Kidney tubule cell (primary cell): ENCODE measurements at regions not wholly inside any gene's neighbourhood (a gene's known extent, or its start where the extent isn't known, plus 50 kb on each side); places are given as distances from the start of the nearest gene placed in this dataset.

Experiments
- DNase-seq: peaks from one replicate; pipeline ENCODE4 v3.0.0-alpha.2; 2018; ENCODE audit warnings: low spot score

DNA sequence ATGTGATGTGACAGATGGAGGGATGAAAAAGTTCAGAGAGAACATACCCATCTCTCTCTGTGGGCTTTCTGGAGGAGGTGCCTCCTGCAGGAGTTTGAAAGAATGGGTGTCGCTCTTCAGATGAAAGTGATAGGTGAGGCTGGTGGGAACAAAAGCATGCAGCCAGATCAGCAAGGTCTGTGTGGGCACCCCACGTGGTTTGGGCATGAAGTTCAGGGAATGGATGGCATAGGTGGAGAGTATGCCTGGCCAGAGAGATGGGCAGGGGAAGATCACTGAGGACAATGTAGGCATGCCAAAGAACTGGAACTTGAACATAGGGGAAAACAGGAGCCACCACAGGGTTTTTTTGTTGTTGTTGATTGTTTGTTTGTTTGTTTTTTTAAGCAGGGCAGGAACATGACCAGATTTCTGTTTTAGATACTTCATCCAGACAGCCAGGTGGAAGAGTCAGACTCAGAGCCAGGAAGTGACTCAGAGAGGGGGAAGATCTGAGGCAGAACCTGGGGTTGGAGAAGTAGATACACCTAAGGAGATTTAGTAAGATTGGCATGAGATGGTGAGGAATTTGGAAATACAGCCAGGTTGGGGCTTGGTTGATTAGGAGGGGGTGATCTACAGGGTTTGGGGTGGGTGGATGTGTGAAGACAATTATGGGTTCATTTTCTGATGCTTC is 64.8 kb upstream of the CLSTN2 start:
- DNase-seq = peak; percentile 35

DNA sequence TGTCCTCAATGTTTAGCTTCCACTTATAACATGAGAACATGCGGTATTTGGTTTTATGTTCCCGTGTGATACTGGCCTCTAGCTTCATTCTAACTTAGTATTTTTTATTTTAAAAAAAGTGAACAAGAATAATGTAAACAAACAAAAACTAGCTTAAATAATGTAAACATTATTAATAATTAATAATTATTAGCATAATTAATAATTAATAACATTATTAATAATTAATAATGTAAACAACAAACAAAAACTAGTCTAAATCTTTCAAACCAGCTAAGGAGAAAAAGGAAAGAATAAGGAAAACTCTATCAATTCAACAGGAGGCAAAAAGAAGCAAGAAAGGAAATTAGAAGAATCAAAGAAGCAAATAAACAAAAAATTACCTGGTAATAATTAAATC is 66.2 kb upstream of the CLSTN2 start:
- DNase-seq = no peak

DNA sequence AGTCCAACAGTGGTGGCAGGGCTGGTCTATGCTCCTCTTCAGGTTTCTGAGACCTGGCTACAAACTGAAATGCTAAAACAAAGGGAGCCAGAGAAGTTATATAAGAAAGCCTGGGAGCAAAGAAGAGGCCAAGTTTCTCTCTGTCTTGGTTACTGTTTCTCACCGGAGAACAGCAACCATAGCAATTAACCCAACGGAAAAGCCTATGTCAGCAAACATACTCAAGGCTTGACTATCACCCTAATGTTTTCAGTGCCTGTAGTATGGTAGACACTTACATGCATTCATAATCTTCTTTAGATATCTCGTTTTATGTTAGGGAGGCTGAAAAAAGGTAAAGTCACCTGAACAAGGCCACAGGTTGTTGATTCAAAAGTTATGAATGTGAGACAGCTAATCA is 86.3 kb upstream of the CLSTN2 start:
- DNase-seq = no peak

DNA sequence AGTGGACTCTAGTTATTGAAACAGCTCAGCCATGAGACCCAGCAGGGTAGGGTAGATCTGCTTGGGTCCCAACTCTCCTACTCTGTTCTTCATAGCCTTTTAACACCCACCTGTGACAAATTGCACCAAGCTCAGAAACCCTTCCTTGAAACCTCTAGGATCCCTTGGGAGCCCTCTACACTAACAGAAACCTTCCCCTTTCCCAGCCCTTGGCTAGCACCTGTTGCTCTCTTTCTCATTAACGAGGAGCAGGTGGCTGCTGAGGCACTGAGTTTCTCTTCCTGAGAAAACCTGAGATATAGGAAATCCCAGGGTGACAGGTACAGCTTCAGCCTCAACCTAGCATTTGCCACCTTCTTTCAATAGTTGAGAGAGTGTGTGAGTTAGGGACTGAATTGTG is 88.3 kb upstream of the CLSTN2 start:
- DNase-seq = no peak

DNA sequence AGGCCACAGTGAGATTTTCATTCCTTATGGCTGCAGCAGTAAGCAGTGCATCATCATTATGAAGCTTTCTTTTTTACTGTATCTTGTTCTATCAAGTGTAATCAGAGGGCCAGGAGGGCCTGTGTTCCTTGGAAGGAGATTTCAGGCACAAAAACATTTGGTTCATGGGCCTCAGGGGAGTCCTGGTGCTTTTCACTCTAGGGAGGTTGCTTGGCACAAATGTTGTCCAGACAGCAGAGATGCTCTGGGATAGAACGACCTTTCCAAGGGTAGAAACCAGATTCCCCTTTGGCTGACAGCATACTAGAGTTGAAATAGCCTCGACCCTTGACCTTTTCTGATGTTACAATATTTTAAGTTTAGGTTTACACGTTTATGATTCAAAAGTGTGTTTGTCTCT is 95.3 kb upstream of the CLSTN2 start:
- DNase-seq = no peak

DNA sequence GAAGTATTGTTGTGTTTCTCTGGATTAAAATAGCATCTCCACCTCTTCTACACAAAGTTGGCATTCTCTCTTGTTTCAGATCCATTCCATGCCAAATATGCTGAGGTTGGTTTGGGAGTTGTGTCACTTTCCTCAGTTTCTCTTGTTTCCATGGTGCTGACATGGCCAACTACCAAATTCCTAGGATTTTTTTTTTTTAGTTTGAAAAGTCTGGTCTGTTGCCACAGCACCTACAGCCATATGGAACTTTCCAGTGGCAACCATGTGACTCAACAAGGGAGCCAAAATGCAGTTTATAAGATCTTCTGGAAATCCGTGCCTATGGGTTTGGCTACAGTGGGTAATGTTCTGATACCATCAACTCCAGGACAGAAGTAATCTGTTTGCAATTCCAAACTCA is 96.0 kb upstream of the CLSTN2 start:
- no peak for DNase-seq

DNA sequence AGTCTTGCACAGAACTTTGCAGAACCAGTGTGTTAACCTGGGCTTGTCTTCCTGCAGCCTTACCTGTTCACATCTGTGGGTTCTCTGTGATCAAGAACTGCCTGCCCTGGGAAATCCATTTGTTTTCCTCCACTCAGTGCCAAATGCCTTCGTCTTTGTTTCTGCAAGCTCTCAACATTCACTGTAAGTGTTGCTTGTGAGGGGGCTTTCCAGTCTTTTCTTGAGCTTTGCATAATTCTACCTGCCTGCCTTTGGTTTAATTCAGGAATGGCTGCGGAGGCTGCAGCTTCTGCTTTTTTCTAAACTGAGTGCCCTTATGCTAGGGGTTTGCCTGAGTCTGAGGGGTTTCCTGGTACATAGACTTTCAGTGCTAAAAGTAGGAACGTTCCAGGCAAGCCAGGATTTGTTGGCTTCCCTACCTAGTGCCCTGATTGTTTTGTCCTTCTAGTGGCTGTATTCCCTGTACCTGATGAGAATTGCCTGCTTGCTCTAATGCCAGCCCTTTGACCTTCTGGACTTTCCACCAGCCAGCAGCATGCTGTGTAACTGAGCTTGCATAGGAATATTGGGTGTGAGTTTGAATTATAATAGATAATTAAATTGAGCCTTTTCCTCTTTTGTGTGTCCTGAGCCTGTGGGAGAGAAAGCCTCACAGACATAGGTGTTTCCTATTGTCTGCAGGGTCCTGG is 96.6 kb upstream of the CLSTN2 start:
- no peak for DNase-seq

DNA sequence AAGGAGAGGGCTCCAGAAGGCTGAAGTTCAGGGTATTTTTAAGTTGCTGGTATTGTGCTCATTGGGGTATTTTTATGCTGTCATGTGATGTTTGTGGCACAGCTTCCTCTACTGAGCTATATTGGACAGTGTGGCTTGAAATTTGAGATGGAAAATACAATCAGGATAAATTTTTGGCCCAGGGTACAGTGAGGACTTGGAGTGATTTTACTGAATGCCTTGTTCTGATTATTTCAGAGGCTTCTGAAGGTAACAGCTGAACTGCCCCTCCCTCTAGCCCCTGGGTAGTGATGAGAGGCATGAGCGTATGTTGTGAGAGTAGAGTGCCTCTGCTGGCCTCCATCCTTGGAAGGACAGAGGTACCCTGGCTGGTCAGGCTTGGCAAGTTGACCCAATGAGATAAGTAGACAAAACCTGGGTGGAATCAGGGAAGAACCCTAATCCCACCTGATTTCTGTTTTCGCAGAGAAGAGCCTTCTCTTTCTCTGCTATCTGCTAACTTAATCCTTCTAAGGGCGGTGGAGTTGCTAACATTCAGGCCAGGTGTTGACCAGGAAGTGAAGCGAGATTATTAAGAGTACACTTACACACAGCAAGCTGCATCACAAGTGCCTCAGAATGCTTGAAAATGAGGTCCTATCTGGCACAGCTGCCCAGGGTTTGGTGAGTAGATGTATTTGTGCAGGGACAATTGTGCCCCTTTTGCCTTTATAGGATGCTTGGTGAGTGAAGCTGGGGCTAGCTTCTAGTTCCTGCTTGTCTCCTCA is 98.1 kb upstream of the CLSTN2 start:
- DNase-seq = no peak

DNA sequence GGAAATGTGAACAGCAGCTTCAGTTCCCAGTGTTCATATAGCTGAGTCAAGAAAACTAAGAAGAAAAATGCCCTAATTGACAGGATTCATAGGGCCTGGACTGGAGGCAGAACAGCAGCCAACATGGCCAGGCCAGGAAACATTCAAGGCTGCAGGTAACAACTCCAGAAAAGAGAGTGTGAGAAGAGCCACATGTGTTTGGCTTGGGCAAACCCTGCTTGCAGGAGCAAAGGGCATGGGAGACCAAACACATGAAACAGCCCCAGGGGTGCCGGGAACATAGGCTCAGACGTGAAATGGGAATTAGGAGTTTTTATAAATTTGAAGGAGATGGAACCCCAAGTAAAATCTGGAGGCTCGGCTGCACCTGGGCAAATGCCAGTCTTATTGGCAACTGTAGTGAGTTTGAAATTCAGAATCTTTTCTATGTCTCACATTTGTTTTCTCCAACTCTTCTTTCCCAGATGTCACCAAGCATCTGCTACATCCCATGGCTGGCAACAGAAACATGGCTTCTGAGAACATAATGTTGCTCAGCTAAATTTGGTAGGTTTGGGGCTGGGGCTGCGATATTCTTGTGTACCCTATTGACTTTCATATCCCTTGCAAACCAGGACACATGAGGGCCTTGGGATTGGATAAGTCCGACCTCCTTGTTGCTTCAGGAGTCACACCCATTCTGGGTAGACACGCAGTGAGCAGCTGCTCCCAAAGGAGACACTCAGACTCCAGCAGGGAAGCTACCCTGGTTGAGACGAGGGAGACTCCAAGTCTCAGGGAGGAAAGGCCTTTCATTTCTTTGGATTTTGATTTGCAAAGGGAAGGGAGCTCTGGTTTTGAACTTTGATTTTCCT is 98.9 kb upstream of the CLSTN2 start:
- no peak for DNase-seq

DNA sequence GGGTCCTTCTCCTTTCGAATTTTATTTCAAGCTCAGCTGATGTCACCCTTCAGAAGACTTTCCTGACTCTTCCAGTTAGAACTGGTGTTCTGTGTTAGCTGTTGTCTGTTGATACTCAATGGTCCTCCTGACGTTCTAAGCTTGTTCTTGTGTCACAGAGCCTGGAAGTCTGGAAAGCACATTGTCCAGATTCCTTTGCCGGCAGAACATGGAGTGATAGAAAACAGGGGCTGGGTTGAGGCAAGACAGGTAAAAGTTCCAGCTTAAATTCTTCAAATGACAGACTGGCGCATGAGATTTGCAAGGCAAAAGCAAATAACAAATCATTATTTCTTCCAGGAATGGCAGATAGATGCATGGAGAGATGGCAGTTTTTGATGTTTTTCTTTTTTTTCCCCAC is 102.0 kb upstream of the CLSTN2 start:
- DNase-seq = no peak

DNA sequence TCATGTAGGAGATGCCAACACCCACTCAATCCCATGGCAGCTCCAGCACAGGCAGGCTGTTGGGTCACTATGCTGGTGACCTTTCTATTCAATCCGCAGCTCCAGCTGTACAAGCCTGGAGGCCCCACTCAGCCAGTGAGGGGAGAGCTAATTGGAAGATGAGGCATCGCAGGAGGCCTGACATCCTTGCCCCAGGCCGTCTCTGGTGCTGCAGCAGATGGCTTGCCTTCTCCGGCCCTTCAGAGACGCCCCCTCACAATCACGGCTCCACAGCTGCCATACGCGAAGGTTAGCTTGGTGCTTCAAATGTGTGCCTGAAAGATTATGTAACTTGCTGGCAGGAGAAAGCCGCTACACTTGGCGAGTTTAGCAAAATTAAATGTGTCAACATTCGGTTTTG is 104.2 kb upstream of the CLSTN2 start:
- DNase-seq = no peak

DNA sequence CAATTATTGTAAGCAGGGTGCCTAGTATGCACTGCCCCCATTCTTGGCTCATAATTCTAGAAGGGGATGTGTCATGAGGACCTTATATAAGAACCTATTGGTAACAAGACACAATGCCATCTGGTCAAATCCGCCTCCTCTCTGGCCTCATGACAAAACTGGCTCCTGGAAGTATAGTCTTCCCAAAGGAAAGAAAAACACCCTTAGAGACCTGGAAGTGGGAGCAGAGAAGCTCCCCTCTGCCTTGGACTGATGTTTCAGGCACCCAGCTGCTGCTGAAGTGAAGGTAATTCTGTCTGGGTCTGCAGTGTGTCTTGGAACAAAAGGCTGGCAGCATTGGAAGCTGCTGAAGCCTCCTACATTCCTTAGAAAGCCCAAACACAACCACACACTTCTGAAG is 107.2 kb upstream of the CLSTN2 start:
- DNase-seq = no peak

DNA sequence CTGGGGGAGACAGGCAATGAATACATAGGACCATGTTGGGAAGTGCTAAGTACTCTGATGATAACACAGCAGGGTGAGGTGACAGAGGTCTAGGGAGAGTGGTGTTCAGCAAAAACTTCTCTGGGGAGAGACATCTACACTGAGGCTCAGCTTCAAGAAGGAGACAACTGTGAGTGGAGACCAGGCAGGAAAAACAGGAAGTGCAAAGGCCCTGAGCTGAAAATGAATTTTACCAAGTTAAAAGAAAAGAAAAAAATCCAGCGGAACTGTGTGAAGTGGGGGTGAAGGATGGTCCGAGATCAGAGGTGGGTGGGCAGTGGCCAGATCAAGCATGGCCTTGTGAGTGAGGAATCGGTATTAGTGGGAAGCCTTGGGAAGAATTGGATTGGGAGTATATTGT is 110.1 kb upstream of the CLSTN2 start:
- DNase-seq = no peak

DNA sequence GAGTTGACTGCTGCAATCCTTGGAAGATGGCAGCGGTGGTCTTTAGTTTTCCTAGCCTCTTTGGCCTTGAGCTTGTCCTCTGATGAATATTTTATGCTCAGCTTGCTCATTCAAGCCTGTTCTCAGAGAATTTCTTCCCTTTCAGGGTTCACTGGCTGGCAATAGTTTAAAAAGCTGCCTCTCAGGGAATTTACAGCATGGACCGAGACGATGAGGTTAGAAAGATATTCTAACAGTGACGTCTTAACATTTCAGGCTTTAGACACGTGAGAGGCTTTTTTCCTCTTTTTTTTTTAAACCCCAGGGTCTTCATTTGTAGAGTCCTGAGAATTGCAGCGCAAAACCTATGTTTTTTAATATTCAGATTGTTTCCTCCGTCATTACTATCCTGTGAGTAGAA is 120.3 kb upstream of the CLSTN2 start:
- peak; percentile 6 for DNase-seq

DNA sequence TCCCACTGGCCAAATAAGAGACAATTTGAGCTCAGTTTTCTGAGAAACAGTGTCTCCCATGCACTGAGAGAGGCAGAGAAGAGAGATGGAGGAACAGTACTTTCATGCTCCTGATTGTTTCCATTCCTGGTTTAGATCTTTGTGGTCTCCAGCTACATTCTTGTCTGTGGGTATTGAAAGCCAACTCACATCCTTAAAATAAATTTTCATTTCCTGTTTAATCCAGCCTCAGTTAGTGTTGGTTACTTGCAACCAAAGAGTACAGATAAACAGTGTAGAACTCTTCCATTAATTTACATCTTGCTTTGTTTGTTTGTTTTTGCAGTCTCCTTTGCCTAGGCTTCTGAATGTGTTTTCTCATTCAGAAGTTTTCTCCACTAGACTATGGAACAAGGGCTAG is 123.7 kb upstream of the CLSTN2 start:
- peak; percentile 41 for DNase-seq

DNA sequence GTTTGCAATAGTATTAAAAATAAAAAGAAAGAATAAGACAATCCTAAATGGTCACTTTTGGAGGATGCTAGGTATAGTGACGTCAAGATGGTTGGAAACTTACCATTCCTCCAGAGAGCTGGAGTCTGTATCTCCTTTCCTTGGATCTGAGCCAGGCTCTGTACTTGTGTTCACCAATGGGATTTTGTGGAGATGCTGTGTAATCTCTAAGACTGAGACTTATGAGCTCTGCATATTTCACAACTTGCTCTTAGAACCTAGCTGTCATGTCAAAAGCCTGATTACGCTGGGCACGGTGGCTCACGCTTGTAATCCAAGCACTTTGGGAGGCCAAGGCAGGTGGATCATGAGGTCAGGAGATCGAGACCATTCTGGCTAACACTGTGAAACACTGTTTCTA is 126.8 kb upstream of the CLSTN2 start:
- DNase-seq = no peak

DNA sequence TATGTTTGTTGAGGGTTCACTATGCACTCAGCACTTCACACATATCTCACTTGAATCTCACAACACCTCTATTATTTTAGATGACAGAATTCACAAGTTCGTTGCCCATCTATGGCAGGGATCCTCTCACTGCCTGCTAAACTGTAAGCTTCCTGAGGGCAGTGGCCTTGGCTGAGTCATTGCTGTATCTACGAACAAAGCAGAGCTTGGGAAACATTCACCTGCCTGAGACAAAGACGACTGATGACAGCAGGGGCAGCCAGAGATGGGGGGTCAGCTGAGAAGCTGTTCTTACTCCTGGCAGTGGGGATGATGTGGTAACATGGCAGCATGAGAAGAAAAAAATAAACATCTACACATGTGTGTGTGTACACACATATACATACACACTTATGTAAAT is 125.5 kb upstream of the NMNAT3 start:
- DNase-seq = no peak

DNA sequence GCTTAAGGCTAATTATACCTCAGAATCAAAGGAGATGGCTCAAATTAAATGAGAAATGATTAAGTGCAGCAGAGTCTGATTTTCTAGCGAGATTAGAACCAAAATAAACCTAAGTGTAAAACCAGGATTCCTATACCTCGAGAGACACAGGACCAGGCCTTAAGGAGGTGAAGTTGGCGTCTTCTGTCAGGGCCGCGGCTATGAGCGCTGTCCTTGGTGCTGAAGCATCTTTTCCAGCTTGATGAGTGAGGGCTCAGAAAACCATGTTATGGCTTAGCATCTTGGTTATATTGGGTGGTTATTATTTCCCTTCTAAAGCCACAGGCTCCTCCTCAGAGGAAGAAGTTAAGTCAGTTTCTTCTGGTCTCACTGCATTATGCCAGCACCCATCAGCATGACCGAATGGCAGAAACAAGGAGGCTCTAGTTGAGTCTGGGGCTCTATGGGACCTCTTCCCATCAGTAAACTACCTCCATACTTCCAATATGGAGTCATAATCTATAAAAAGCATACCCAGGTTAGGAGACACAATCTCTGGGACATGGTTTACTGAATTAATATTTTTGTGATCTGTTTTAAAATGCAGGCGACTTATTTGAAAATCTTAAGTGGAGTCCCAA is 120.1 kb upstream of the NMNAT3 start:
- DNase-seq = peak; percentile 43

DNA sequence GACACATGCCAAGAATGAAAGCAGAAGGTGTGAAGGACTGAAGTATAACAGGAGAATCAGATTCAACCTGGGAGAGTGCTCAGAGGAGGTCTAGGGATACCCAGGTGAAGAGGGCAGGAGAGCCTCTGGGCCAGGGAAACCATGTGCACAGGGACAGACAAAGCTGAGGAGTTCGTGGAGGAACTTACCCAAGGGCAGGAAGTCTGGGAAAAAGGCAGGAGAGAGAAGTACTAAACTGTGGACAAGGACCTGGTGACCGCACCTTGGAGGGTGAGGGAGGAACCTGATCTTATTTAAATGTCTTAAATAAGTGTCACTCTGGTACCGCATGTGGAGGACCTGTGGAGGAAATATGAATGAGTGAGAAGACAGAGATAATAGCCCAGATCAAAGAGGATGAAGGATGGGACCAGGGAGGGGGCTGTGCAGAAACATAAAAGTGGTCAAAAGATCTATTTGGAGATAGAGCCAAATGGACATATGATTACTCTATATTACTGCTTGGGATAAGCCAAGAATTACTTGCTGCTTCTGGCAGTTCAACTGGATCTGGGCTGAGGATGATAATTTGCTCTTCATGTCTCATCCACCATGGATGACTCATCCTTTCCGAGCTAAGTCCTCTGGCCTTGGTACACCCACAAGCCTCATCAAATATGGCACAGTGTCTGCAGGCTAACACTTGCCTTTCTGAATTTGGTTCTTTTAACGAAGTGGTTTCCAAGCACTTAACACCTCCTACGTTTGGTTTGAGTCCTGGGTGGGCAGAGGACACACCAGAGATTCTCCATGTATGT is 116.9 kb upstream of the NMNAT3 start:
- peak; percentile 8 for DNase-seq

DNA sequence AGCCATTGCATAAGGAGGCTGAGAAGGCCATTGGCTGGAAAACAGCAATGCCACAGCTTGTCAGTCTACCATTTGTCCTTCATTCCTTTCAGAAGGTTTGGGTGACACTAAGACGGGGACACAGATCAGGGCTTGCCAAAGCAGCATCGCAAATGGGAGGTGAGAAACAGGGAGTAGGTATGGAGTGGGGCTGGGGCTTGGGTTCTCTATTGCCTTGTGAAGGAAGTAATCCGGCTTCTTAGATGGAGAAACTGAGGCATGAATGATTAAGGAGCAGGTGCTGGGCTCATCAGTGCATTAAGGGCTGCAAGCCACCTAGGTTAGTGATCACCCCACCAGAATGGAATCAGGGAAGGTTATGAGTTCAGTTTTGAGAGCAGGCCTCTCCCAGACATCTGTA is 115.6 kb upstream of the NMNAT3 start:
- no peak for DNase-seq

DNA sequence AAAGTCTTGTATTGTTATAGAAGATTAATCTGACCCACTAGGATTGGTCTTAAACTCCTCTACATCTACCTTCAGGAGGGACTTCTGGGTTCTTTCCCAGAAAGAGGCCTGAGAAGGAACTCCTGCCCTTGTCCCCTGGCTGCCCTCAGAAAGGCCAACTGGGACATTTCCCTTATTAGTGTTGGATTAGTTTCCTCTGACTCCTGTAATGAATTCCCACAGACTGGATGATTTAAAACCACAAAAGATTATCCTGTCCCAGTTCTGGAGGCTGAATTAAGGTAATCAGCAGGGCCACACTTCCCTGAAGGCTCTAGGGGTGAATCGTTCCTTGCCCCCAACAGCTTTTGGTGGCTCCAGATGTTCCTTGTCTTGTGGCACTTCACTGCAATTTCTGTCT is 102.8 kb upstream of the NMNAT3 start:
- no peak for DNase-seq
